A549 (cell line): ENCODE measurements at regions not wholly inside any gene's neighbourhood (a gene's known extent, or its start where the extent isn't known, plus 50 kb on each side); places are given as distances from the start of the nearest gene placed in this dataset.

ENCODE experiments used
- CEBPB ChIP-seq, 2 experiments: fragments of >200 bp in 1 of 2; sonication (Bioruptor Twin) in 1 of 2; formaldehyde crosslinking in 1 of 2; IDR thresholded peaks; 2 replicates each; pipeline ENCODE4 v1.6.1; 2012 to 2016
- JUNB ChIP-seq: fragments of >200 bp; sonication (Bioruptor Twin); formaldehyde crosslinking; IDR thresholded peaks from 2 replicates; pipeline ENCODE4 v1.6.1; 2016
- MAFK ChIP-seq: fragments of 450-650 bp; IDR thresholded peaks from 2 replicates; pipeline ENCODE4 v1.6.1; 2014; ENCODE audit not compliant: partially characterized antibody
- TF ChIP-seq, protein P1 (sequence below): fragments of >200 bp; sonication (Bioruptor Twin); formaldehyde crosslinking; IDR thresholded peaks from 3 replicates; pipeline ENCODE4 v1.5.1; 2016
- TF ChIP-seq, protein P2 (sequence below): fragments of 200-600 bp; sonication (generic); IDR thresholded peaks from 2 replicates; pipeline ENCODE4 v1.6.1; 2016; ENCODE audit warnings: antibody characterized with exemption, mild to moderate bottlenecking, moderate library complexity

DNA sequence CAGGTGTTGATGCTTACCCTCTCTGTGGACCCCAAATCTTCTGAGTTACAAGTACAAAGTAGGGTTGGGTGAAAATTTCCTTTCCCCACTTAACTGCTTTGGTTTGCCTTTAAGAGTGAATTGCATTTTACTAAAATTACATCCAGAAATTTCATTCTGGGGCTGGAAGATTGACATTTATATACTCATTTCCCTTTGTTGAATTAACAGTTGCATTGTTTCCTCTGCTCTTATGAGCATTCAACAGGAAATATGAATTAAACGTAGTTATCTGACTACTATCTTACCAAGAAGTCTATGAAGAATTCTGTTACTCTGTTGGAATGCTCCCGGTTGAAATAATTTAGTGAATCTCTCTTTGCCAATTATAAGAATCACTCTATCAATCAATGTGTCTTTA, 1231.1 kb upstream of the NXPH2 start:
- TF ChIP-seq, protein P1, sequence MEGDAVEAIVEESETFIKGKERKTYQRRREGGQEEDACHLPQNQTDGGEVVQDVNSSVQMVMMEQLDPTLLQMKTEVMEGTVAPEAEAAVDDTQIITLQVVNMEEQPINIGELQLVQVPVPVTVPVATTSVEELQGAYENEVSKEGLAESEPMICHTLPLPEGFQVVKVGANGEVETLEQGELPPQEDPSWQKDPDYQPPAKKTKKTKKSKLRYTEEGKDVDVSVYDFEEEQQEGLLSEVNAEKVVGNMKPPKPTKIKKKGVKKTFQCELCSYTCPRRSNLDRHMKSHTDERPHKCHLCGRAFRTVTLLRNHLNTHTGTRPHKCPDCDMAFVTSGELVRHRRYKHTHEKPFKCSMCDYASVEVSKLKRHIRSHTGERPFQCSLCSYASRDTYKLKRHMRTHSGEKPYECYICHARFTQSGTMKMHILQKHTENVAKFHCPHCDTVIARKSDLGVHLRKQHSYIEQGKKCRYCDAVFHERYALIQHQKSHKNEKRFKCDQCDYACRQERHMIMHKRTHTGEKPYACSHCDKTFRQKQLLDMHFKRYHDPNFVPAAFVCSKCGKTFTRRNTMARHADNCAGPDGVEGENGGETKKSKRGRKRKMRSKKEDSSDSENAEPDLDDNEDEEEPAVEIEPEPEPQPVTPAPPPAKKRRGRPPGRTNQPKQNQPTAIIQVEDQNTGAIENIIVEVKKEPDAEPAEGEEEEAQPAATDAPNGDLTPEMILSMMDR = no peak
- TF ChIP-seq JUNB = no peak
- TF ChIP-seq MAFK = no peak
- TF ChIP-seq CEBPB (IDR thresholded peaks at IDR 0.05) = no peak
- TF ChIP-seq, protein P2, sequence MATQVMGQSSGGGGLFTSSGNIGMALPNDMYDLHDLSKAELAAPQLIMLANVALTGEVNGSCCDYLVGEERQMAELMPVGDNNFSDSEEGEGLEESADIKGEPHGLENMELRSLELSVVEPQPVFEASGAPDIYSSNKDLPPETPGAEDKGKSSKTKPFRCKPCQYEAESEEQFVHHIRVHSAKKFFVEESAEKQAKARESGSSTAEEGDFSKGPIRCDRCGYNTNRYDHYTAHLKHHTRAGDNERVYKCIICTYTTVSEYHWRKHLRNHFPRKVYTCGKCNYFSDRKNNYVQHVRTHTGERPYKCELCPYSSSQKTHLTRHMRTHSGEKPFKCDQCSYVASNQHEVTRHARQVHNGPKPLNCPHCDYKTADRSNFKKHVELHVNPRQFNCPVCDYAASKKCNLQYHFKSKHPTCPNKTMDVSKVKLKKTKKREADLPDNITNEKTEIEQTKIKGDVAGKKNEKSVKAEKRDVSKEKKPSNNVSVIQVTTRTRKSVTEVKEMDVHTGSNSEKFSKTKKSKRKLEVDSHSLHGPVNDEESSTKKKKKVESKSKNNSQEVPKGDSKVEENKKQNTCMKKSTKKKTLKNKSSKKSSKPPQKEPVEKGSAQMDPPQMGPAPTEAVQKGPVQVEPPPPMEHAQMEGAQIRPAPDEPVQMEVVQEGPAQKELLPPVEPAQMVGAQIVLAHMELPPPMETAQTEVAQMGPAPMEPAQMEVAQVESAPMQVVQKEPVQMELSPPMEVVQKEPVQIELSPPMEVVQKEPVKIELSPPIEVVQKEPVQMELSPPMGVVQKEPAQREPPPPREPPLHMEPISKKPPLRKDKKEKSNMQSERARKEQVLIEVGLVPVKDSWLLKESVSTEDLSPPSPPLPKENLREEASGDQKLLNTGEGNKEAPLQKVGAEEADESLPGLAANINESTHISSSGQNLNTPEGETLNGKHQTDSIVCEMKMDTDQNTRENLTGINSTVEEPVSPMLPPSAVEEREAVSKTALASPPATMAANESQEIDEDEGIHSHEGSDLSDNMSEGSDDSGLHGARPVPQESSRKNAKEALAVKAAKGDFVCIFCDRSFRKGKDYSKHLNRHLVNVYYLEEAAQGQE = no peak
